IMR-90 (cell line): ENCODE measurements at regions not wholly inside any gene's neighbourhood (a gene's known extent, or its start where the extent isn't known, plus 50 kb on each side); places are given as distances from the start of the nearest gene placed in this dataset.

Source experiments
- ATAC-seq: fragments of 200-7000 bp; cut with Tn5 transposase; 2 replicates; pipeline ENCODE4 v1.9.1; 2020; ENCODE audit warnings: low read depth, mild to moderate bottlenecking, moderate library complexity
- BruUV-seq: library from RNA; stranded (reverse); fragments of 400-500 nt; replicated peaks from 2 replicates; lab custom pipeline; 2021; lab: Mats Ljungman, UMichigan
- CTCF ChIA-PET: fragments of 300-600 bp; formaldehyde crosslinking; extraction: SDS; loops from one replicate; lab custom pipeline; 2021; ENCODE audit warnings: antibody characterized with exemption; lab: Yijun Ruan, JAX
- POLR2A ChIA-PET: fragments of 300-600 bp; sonication (Branson Sonifier 250); formaldehyde crosslinking; loops from one replicate; lab custom pipeline; 2022; ENCODE audit warnings: antibody characterized with exemption; ENCODE audit not compliant: unreplicated experiment; lab: Charles Lee
- DNase-seq: peaks from one replicate; pipeline ENCODE4 v3.0.0; 2013
- H2AFZ ChIP-seq: replicated peaks from 2 replicates; pipeline ENCODE3; 2013; ENCODE audit warnings: low read length, mild to moderate bottlenecking; ENCODE audit not compliant: poor library complexity
- H2AK5ac ChIP-seq: 2 replicates; pipeline ENCODE4 v1.6.1; 2013; ENCODE audit warnings: low read depth, low read length, inconsistent platforms
- H2AK9ac ChIP-seq: replicated peaks from 2 replicates; pipeline ENCODE3; 2013; ENCODE audit warnings: mild to moderate bottlenecking, low read depth, low read length, moderate library complexity; ENCODE audit not compliant: poor library complexity
- H2BK120ac ChIP-seq: 2 replicates; pipeline ENCODE4 v1.6.1; 2013; ENCODE audit warnings: low read depth, low read length, inconsistent platforms
- H2BK15ac ChIP-seq: 3 replicates; pipeline ENCODE4 v1.6.1; 2013; ENCODE audit warnings: low read depth, low read length, inconsistent platforms
- H2BK20ac ChIP-seq: 2 replicates; pipeline ENCODE4 v1.6.1; 2013; ENCODE audit warnings: low read depth, mild to moderate bottlenecking, inconsistent platforms, low read length, moderate library complexity
- H2BK5ac ChIP-seq: 2 replicates; pipeline ENCODE4 v1.6.1; 2013; ENCODE audit warnings: mild to moderate bottlenecking, low read depth, low read length, inconsistent platforms; ENCODE audit not compliant: poor library complexity, severe bottlenecking
- H3K14ac ChIP-seq: replicated peaks from 2 replicates; pipeline ENCODE4 v1.6.1; 2013; ENCODE audit warnings: low read depth, low read length, inconsistent platforms
- H3K18ac ChIP-seq: 2 replicates; pipeline ENCODE4 v1.6.1; 2013; ENCODE audit warnings: low read depth, low read length, control low read depth
- H3K23ac ChIP-seq: 2 replicates; pipeline ENCODE4 v1.6.1; 2013; ENCODE audit warnings: low read depth, low read length, inconsistent platforms
- H3K27ac ChIP-seq: 2 replicates; pipeline ENCODE4 v1.5.1; 2013; ENCODE audit warnings: mild to moderate bottlenecking, control low read depth, low read length; ENCODE audit not compliant: insufficient read depth
- H3K27me3 ChIP-seq: 2 replicates; pipeline ENCODE4 v1.6.1; 2013; ENCODE audit warnings: low read length; ENCODE audit not compliant: control insufficient read depth, insufficient read depth
- H3K36me3 ChIP-seq: 2 replicates; pipeline ENCODE4 v1.6.1; 2013; ENCODE audit warnings: low read length, mixed read lengths; ENCODE audit not compliant: control insufficient read depth, insufficient read depth
- H3K4ac ChIP-seq: 2 replicates; pipeline ENCODE4 v1.6.1; 2013; ENCODE audit warnings: low read depth, low read length, inconsistent platforms
- H3K4me1 ChIP-seq: 2 replicates; pipeline ENCODE4 v1.6.1; 2013; ENCODE audit warnings: low read length, mixed read lengths; ENCODE audit not compliant: control insufficient read depth, insufficient read depth
- H3K4me2 ChIP-seq: 2 replicates; pipeline ENCODE4 v1.6.1; 2013; ENCODE audit warnings: low read depth, mild to moderate bottlenecking, control low read depth, low read length, moderate library complexity
- H3K4me3 ChIP-seq: 2 replicates; pipeline ENCODE4 v1.5.1; 2013; ENCODE audit warnings: low read depth, mild to moderate bottlenecking, control low read depth, low read length, moderate library complexity; ENCODE audit not compliant: insufficient read depth
- H3K56ac ChIP-seq: 2 replicates; pipeline ENCODE4 v1.6.1; 2013; ENCODE audit warnings: low read length, inconsistent platforms; ENCODE audit not compliant: insufficient read depth; ENCODE audit errors: extremely low read depth
- H3K79me1 ChIP-seq, 2 experiments: 2 replicates each; pipeline ENCODE4 v1.6.1; 2013; ENCODE audit warnings: low read length in 2 of 2, inconsistent platforms in 1 of 2, low read depth in 1 of 2
- H3K9ac ChIP-seq: 2 replicates; pipeline ENCODE4 v1.6.1; 2013; ENCODE audit warnings: low read depth, low read length, control low read depth
- H3K9me1 ChIP-seq: 2 replicates; pipeline ENCODE4 v1.6.1; 2013; ENCODE audit warnings: low read length, inconsistent platforms; ENCODE audit not compliant: insufficient read depth
- H3K9me3 ChIP-seq: 2 replicates; pipeline ENCODE4 v1.6.1; 2013; ENCODE audit warnings: low read length; ENCODE audit not compliant: control insufficient read depth, insufficient read depth
- H4K20me1 ChIP-seq: 2 replicates; pipeline ENCODE4 v1.6.1; 2013; ENCODE audit warnings: low read length, inconsistent platforms; ENCODE audit not compliant: insufficient read depth
- H4K5ac ChIP-seq: 2 replicates; pipeline ENCODE4 v1.6.1; 2013; ENCODE audit warnings: mild to moderate bottlenecking, low read depth, low read length, control low read depth
- H4K8ac ChIP-seq, 2 experiments: 2 replicates each; pipeline ENCODE4 v1.6.1; 2013; ENCODE audit warnings: low read depth in 2 of 2, low read length in 2 of 2, control low read depth in 1 of 2, inconsistent platforms in 1 of 2
- H4K91ac ChIP-seq: 2 replicates; pipeline ENCODE4 v1.6.1; 2013; ENCODE audit warnings: low read depth, low read length, inconsistent platforms; ENCODE audit not compliant: insufficient read depth
- BHLHE40 ChIP-seq: fragments of 150-350 bp; IDR thresholded peaks from 2 replicates; pipeline ENCODE4 v1.6.1; 2016; ENCODE audit warnings: mild to moderate bottlenecking, low read depth, low read length
- CEBPB ChIP-seq: IDR thresholded peaks from 2 replicates; pipeline ENCODE4 v1.6.1; 2012; ENCODE audit warnings: low read depth, low read length, improper control_type of control experiment
- CHD1 ChIP-seq: IDR thresholded peaks from 2 replicates; pipeline ENCODE4 v1.6.1; 2012; ENCODE audit warnings: low read depth, low read length, improper control_type of control experiment
- CTCF ChIP-seq: conservative IDR thresholded peaks from 2 replicates; pipeline ENCODE4 v1.5.1; 2012; ENCODE audit warnings: mild to moderate bottlenecking, low read depth, low read length, improper control_type of control experiment
- ELK1 ChIP-seq: fragments of 150-350 bp; IDR thresholded peaks from 2 replicates; pipeline ENCODE4 v1.6.1; 2016; ENCODE audit warnings: low read depth, mild to moderate bottlenecking, low read length, moderate library complexity, borderline replicate concordance
- FOS ChIP-seq: fragments of 150-350 bp; IDR thresholded peaks from 2 replicates; pipeline ENCODE4 v1.6.1; 2016; ENCODE audit warnings: low read depth, low read length
- MAFK ChIP-seq: IDR thresholded peaks from 2 replicates; pipeline ENCODE4 v1.6.1; 2012; ENCODE audit warnings: low read depth, low read length, improper control_type of control experiment
- MAZ ChIP-seq: IDR thresholded peaks from 2 replicates; pipeline ENCODE4 v1.6.1; 2012; ENCODE audit warnings: low read depth, mild to moderate bottlenecking, low read length, improper control_type of control experiment, moderate library complexity, borderline replicate concordance
- MXI1 ChIP-seq: IDR thresholded peaks from 2 replicates; pipeline ENCODE4 v1.6.1; 2012; ENCODE audit warnings: low read depth, mild to moderate bottlenecking, low read length, moderate library complexity, borderline replicate concordance
- NFE2L2 ChIP-seq: fragments of 150-350 bp; IDR thresholded peaks from 2 replicates; pipeline ENCODE4 v1.6.1; 2016; ENCODE audit warnings: low read depth, mild to moderate bottlenecking, low read length
- POLR2A ChIP-seq: IDR thresholded peaks from 2 replicates; pipeline ENCODE4 v1.6.1; 2012; ENCODE audit warnings: mild to moderate bottlenecking, low read depth, low read length
- RAD21 ChIP-seq: IDR thresholded peaks from 2 replicates; pipeline ENCODE4 v1.6.1; 2012; ENCODE audit warnings: low read length, improper control_type of control experiment
- RCOR1 ChIP-seq: IDR thresholded peaks from 2 replicates; pipeline ENCODE4 v1.6.1; 2012; ENCODE audit warnings: mild to moderate bottlenecking, low read length, improper control_type of control experiment; ENCODE audit not compliant: insufficient replicate concordance
- RFX5 ChIP-seq: IDR thresholded peaks from 2 replicates; pipeline ENCODE4 v1.8.0; 2012; ENCODE audit warnings: low read depth, mild to moderate bottlenecking, low read length, moderate library complexity
- SMC3 ChIP-seq: fragments of 150-350 bp; IDR thresholded peaks from 2 replicates; pipeline ENCODE4 v1.6.1; 2016; ENCODE audit warnings: low read depth, mild to moderate bottlenecking, antibody characterized with exemption, low read length, moderate library complexity
- USF2 ChIP-seq: fragments of 150-350 bp; IDR thresholded peaks from 2 replicates; pipeline ENCODE4 v1.6.1; 2017; ENCODE audit warnings: mild to moderate bottlenecking, antibody characterized with exemption, low read length, low read depth
- dilution Hi-C: fragments of 300-500 bp; cut with HindIII; formaldehyde crosslinking; loops from one replicate; pipeline ENCODE4 v1.14.3; 2018; ENCODE audit warnings: low sequenced_read_pairs; ENCODE audit not compliant: unreplicated experiment
- in situ Hi-C: fragments of 300-500 bp; cut with MboI; formaldehyde crosslinking; loops from 3 replicates; pipeline ENCODE4 v1.14.3; 2019; ENCODE audit warnings: low sequenced_read_pairs, inconsistent platforms, mixed read lengths
- intact Hi-C: fragments of 100-400 bp; cut with micrococcal nuclease; formaldehyde crosslinking; loops from 2 replicates; pipeline ENCODE4 v1.10.0; 2022

- Histone ChIP-seq H2BK15ac (no peak overlapping the region), H4K20me1 (no peaks in the 10 kb centered on the region), H2BK120ac (no peak overlapping the region), H3K27ac (no peak overlapping the region), H3K23ac (no peak overlapping the region), H2BK5ac (no peak overlapping the region), H3K4me2 (no peak overlapping the region), H2AK9ac (no peak overlapping the region), H3K56ac (no peak overlapping the region), H3K14ac (no peak overlapping the region), H2BK20ac (no peak overlapping the region), H3K27me3 (no peaks in the 10 kb centered on the region), H4K91ac (no peak overlapping the region), H3K4ac (no peak overlapping the region), H3K18ac (no peak overlapping the region), H4K5ac (no peak overlapping the region), H3K9me1 (no peaks in the 10 kb centered on the region), H3K4me3 (no peak overlapping the region), H2AK5ac (no peak overlapping the region), H3K36me3 (no peaks in the 10 kb centered on the region), H3K9me3 (no peaks in the 10 kb centered on the region), H3K9ac (no peak overlapping the region), H3K4me1 (no peaks in the 10 kb centered on the region), H4K8ac (no peak overlapping the region), H2AFZ (no peak overlapping the region), H3K79me1 (no peaks in the 10 kb centered on the region)
- intact Hi-C loops: no loop called here
- ATAC-seq (no peak), DNase-seq (no peak)
- BruUV-seq: no TSS peak
- no peak for TF ChIP-seq ELK1
- no peak for TF ChIP-seq CHD1
- TF ChIP-seq CEBPB: no peak
- no peak for TF ChIP-seq RCOR1
- TF ChIP-seq NFE2L2: no peak
- no peak for TF ChIP-seq MAZ
- TF ChIP-seq CTCF: no peak
- no peak for TF ChIP-seq RFX5
- no peak for TF ChIP-seq MAFK
- no peak for TF ChIP-seq POLR2A
- no peak for TF ChIP-seq RAD21
- no peak for TF ChIP-seq BHLHE40
- no peak for TF ChIP-seq USF2
- no peak for TF ChIP-seq FOS
- no peak for TF ChIP-seq SMC3
- TF ChIP-seq MXI1: no peak
- ChIA-PET CTCF (no interaction called here), POLR2A (no interaction called here)
- dilution Hi-C loops: no loop called here
- in situ Hi-C loops: no loop called here
Observed at GRCh38 chrX:125742811-125743210, 423.1 kb downstream of the TEX13C start.
